ENCODE measurements at regions not wholly inside any gene's neighbourhood (a gene's known extent, or its start where the extent isn't known, plus 50 kb on each side); places are given as distances from the start of the nearest gene placed in this dataset.

- DNase-seq: no peak
These were observed 361.3 kb downstream of the ENC1 start for GRCh38 chr5:74279244-74279643.

- no peak for DNase-seq
These were observed 363.1 kb downstream of the ENC1 start for GRCh38 chr5:74277418-74277817.

GRCh38 chr5:74275171-74275992 is 365.1 kb downstream of the ENC1 start:
- no peak for DNase-seq

GRCh38 chr5:74274326-74274725 is 366.2 kb downstream of the ENC1 start:
- no peak for DNase-seq

- no peak for DNase-seq
These were observed 367.6 kb downstream of the ENC1 start for GRCh38 chr5:74272831-74273451.

- DNase-seq: no peak
These were observed 368.3 kb downstream of the ENC1 start for GRCh38 chr5:74272024-74272775.

GRCh38 chr5:74268297-74268696 is 372.2 kb downstream of the ENC1 start:
- DNase-seq: no peak

GRCh38 chr5:74266836-74267235 is 373.7 kb downstream of the ENC1 start:
- no peak for DNase-seq

- no peak for DNase-seq
These were observed 374.4 kb downstream of the ENC1 start for GRCh38 chr5:74266132-74266531.

- DNase-seq: no peak
These were observed 377.9 kb downstream of the ENC1 start for GRCh38 chr5:74262544-74263207.

- DNase-seq: no peak
These were observed 378.7 kb downstream of the ENC1 start for GRCh38 chr5:74261866-74262265.

GRCh38 chr5:74261421-74261820 is 379.1 kb downstream of the ENC1 start:
- DNase-seq: no peak

- no peak for DNase-seq
These were observed 381.0 kb downstream of the ENC1 start for GRCh38 chr5:74259572-74259971.

- DNase-seq: no peak
These were observed 382.2 kb downstream of the ENC1 start for GRCh38 chr5:74258314-74258665.

GRCh38 chr5:74257645-74258313 is 382.7 kb downstream of the ENC1 start:
- no peak for DNase-seq

GRCh38 chr5:74257060-74257527 is 383.4 kb downstream of the ENC1 start:
- DNase-seq: no peak

GRCh38 chr5:74255692-74256392 is 384.7 kb downstream of the ENC1 start:
- DNase-seq: no peak

- no peak for DNase-seq
These were observed 386.3 kb downstream of the ENC1 start for GRCh38 chr5:74254257-74254656.

GRCh38 chr5:74252044-74252443 is 388.5 kb downstream of the ENC1 start:
- DNase-seq: no peak

GRCh38 chr5:74251141-74252035 is 389.1 kb downstream of the ENC1 start:
- DNase-seq: no peak

All from retina (tissue), 1 donor.